Activated CD4-positive, alpha-beta T cell treated with anti-CD3 and anti-CD28 coated beads, Interleukin-2, amount 10 ng/mL, durations not matched to agents 24 days and 14 days (primary cell): ENCODE measurements at regions not wholly inside any gene's neighbourhood (a gene's known extent, or its start where the extent isn't known, plus 50 kb on each side); places are given as distances from the start of the nearest gene placed in this dataset.
"Not testable (repeated sequence)": the region's sequence is repeated elsewhere in the genome, so short reads cannot be mapped to it uniquely, and the experiment has no call there.

ENCODE experiments used
- DNase-seq: peaks from one replicate; pipeline ENCODE4 v3.0.0; 2022
- H3K27ac Mint-ChIP-seq: one replicate; pipeline ENCODE4 v1.8.0; 2022; ENCODE audit warnings: mild to moderate bottlenecking, mixed read lengths
- H3K27me3 Mint-ChIP-seq: one replicate; pipeline ENCODE4 v1.8.0; 2022; ENCODE audit warnings: mixed read lengths
- H3K36me3 Mint-ChIP-seq: one replicate; pipeline ENCODE4 v1.8.0; 2022; ENCODE audit warnings: low read depth, mild to moderate bottlenecking, mixed read lengths
- H3K4me1 Mint-ChIP-seq: one replicate; pipeline ENCODE4 v1.8.0; 2021; ENCODE audit warnings: mixed read lengths
- H3K4me3 Mint-ChIP-seq: one replicate; pipeline ENCODE4 v1.8.0; 2022; ENCODE audit warnings: mild to moderate bottlenecking, moderate library complexity, mixed read lengths
- H3K9me3 Mint-ChIP-seq: one replicate; pipeline ENCODE4 v1.8.0; 2021; ENCODE audit warnings: mixed read lengths
- intact Hi-C: fragments of 100-400 bp; cut with micrococcal nuclease; formaldehyde crosslinking; loops from one replicate; pipeline ENCODE4 v1.15.1; 2023

- peaks cover 37% of the 10 kb centered on the region for H3K4me1 Mint-ChIP-seq
- H3K36me3 Mint-ChIP-seq = peaks cover 2% of the 10 kb centered on the region
- intact Hi-C loops = no loop called here
- H3K27me3 Mint-ChIP-seq = no peaks in the 10 kb centered on the region
- peak overlapping the region; percentile 71 for H3K27ac Mint-ChIP-seq
- H3K9me3 Mint-ChIP-seq = peaks cover 13% of the 10 kb centered on the region
- DNase-seq = no peak
- H3K4me3 Mint-ChIP-seq = no peak overlapping the region
These were observed 156.1 kb upstream of the CITED2 start for GRCh38 chr6:139530561-139530960.

GRCh38 chr6:139529420-139529819 lies 155.0 kb upstream of the CITED2 start:
- H3K27me3 Mint-ChIP-seq = no peaks in the 10 kb centered on the region
- DNase-seq = no peak
- peaks cover 2% of the 10 kb centered on the region for H3K36me3 Mint-ChIP-seq
- H3K4me1 Mint-ChIP-seq = peaks cover 31% of the 10 kb centered on the region
- no peak overlapping the region for H3K4me3 Mint-ChIP-seq
- peak overlapping the region; percentile 55 for H3K27ac Mint-ChIP-seq
- peaks cover 13% of the 10 kb centered on the region for H3K9me3 Mint-ChIP-seq
- intact Hi-C loops = loop anchor here (2.0 kb wide), 1 partner anchor 15 kb away; no protein-coding TSS in a partner anchor

- H3K9me3 Mint-ChIP-seq = peaks cover 13% of the 10 kb centered on the region
- intact Hi-C loops = loop anchor here (2.0 kb wide), 1 partner anchor 14 kb away; no protein-coding TSS in a partner anchor
- DNase-seq = no peak
- no peak overlapping the region for H3K4me3 Mint-ChIP-seq
- peak overlapping the region; percentile 35 for H3K27ac Mint-ChIP-seq
- peaks cover 23% of the 10 kb centered on the region for H3K4me1 Mint-ChIP-seq
- H3K27me3 Mint-ChIP-seq = no peaks in the 10 kb centered on the region
- peaks cover 2% of the 10 kb centered on the region for H3K36me3 Mint-ChIP-seq
These were observed 154.0 kb upstream of the CITED2 start for GRCh38 chr6:139528471-139528870.

GRCh38 chr6:139525415-139525814 lies 151.0 kb upstream of the CITED2 start:
- no peaks in the 10 kb centered on the region for H3K27me3 Mint-ChIP-seq
- no peak for DNase-seq
- intact Hi-C loops = no loop called here
- H3K9me3 Mint-ChIP-seq = peaks cover 13% of the 10 kb centered on the region
- H3K4me1 Mint-ChIP-seq = peaks cover 11% of the 10 kb centered on the region
- H3K4me3 Mint-ChIP-seq = no peak overlapping the region
- no peak overlapping the region for H3K27ac Mint-ChIP-seq
- H3K36me3 Mint-ChIP-seq = peaks cover 2% of the 10 kb centered on the region

GRCh38 chr6:139523986-139524385 lies 149.5 kb upstream of the CITED2 start:
- no peaks in the 10 kb centered on the region for H3K27me3 Mint-ChIP-seq
- no peak overlapping the region for H3K27ac Mint-ChIP-seq
- H3K9me3 Mint-ChIP-seq = peaks cover 8% of the 10 kb centered on the region
- no peak for DNase-seq
- H3K4me1 Mint-ChIP-seq = peaks cover 4% of the 10 kb centered on the region
- H3K4me3 Mint-ChIP-seq = no peak overlapping the region
- intact Hi-C loops = no loop called here
- H3K36me3 Mint-ChIP-seq = no peaks in the 10 kb centered on the region

GRCh38 chr6:139522511-139523220 lies 148.2 kb upstream of the CITED2 start:
- H3K4me1 Mint-ChIP-seq = no peaks in the 10 kb centered on the region
- DNase-seq = no peak
- H3K36me3 Mint-ChIP-seq = no peaks in the 10 kb centered on the region
- intact Hi-C loops = no loop called here
- H3K9me3 Mint-ChIP-seq = peaks cover 5% of the 10 kb centered on the region
- no peaks in the 10 kb centered on the region for H3K27me3 Mint-ChIP-seq
- no peak overlapping the region for H3K4me3 Mint-ChIP-seq
- no peak overlapping the region for H3K27ac Mint-ChIP-seq

GRCh38 chr6:139521338-139521737 lies 146.9 kb upstream of the CITED2 start:
- Mint-ChIP-seq H3K4me3 (no peak overlapping the region), H3K4me1 (no peaks in the 10 kb centered on the region), H3K27ac (no peak overlapping the region), H3K36me3 (no peaks in the 10 kb centered on the region), H3K27me3 (no peaks in the 10 kb centered on the region), H3K9me3 (no peaks in the 10 kb centered on the region)
- no peak for DNase-seq
- intact Hi-C loops = loop anchor here (2.0 kb wide), 1 partner anchor 59 kb away; no protein-coding TSS in a partner anchor

- Mint-ChIP-seq H3K4me3 (no peak overlapping the region), H3K27ac (peak overlapping the region; percentile 7)
- intact Hi-C loops = loop anchor here (2.0 kb wide), 1 partner anchor 60 kb away; no protein-coding TSS in a partner anchor
These were observed 145.9 kb upstream of the CITED2 start for GRCh38 chr6:139520321-139520768.

GRCh38 chr6:139519571-139520031 lies 145.2 kb upstream of the CITED2 start:
- H3K27me3 Mint-ChIP-seq = no peaks in the 10 kb centered on the region

More at GRCh38 chr6:139520321-139520768, 145.9 kb upstream of the CITED2 start:
- Mint-ChIP-seq H3K4me1 (peaks cover 1% of the 10 kb centered on the region), H3K9me3 (no peaks in the 10 kb centered on the region), H3K27me3 (no peaks in the 10 kb centered on the region), H3K36me3 (no peaks in the 10 kb centered on the region)
- DNase-seq = no peak

GRCh38 chr6:139519097-139519496 lies 144.6 kb upstream of the CITED2 start:
- no peaks in the 10 kb centered on the region for H3K36me3 Mint-ChIP-seq
- no peaks in the 10 kb centered on the region for H3K9me3 Mint-ChIP-seq
- intact Hi-C loops = no loop called here
- H3K4me1 Mint-ChIP-seq = peaks cover 4% of the 10 kb centered on the region
- no peak overlapping the region for H3K27ac Mint-ChIP-seq
- H3K27me3 Mint-ChIP-seq = no peaks in the 10 kb centered on the region
- no peak for DNase-seq
- no peak overlapping the region for H3K4me3 Mint-ChIP-seq

More at GRCh38 chr6:139519571-139520031, 145.2 kb upstream of the CITED2 start:
- H3K4me3 Mint-ChIP-seq = no peak overlapping the region
- H3K36me3 Mint-ChIP-seq = no peaks in the 10 kb centered on the region
- intact Hi-C loops = loop anchor here (2.0 kb wide), 1 partner anchor 61 kb away; no protein-coding TSS in a partner anchor
- H3K4me1 Mint-ChIP-seq = peaks cover 4% of the 10 kb centered on the region
- no peaks in the 10 kb centered on the region for H3K9me3 Mint-ChIP-seq
- no peak overlapping the region for H3K27ac Mint-ChIP-seq
- no peak for DNase-seq

- H3K4me1 Mint-ChIP-seq = peaks cover 4% of the 10 kb centered on the region
- H3K27me3 Mint-ChIP-seq = no peaks in the 10 kb centered on the region
- H3K4me3 Mint-ChIP-seq = no peak overlapping the region
- H3K9me3 Mint-ChIP-seq = no peaks in the 10 kb centered on the region
- no peaks in the 10 kb centered on the region for H3K36me3 Mint-ChIP-seq
- DNase-seq = no peak
- no peak overlapping the region for H3K27ac Mint-ChIP-seq
- intact Hi-C loops = no loop called here
These were observed 144.2 kb upstream of the CITED2 start for GRCh38 chr6:139518556-139519091.

GRCh38 chr6:139517998-139518555 lies 143.6 kb upstream of the CITED2 start:
- H3K27me3 Mint-ChIP-seq, H3K9me3 Mint-ChIP-seq, H3K4me1 Mint-ChIP-seq, DNase-seq, H3K27ac Mint-ChIP-seq, H3K36me3 Mint-ChIP-seq, intact Hi-C loops, H3K4me3 Mint-ChIP-seq: not testable (repeated sequence)

GRCh38 chr6:139515511-139515910 lies 141.1 kb upstream of the CITED2 start:
- H3K4me3 Mint-ChIP-seq = no peak overlapping the region
- H3K27ac Mint-ChIP-seq = no peak overlapping the region
- intact Hi-C loops = loop anchor here (1.0 to 2.0 kb wide), 2 partner anchors 13 to 86 kb away; no protein-coding TSS in a partner anchor
- no peaks in the 10 kb centered on the region for H3K9me3 Mint-ChIP-seq
- H3K27me3 Mint-ChIP-seq = peaks cover 2% of the 10 kb centered on the region
- peaks cover 4% of the 10 kb centered on the region for H3K4me1 Mint-ChIP-seq
- H3K36me3 Mint-ChIP-seq = no peaks in the 10 kb centered on the region
- no peak for DNase-seq

- no peak overlapping the region for H3K4me3 Mint-ChIP-seq
- peaks cover 2% of the 10 kb centered on the region for H3K27me3 Mint-ChIP-seq
- no peaks in the 10 kb centered on the region for H3K9me3 Mint-ChIP-seq
- DNase-seq = no peak
- no peak overlapping the region for H3K27ac Mint-ChIP-seq
- H3K4me1 Mint-ChIP-seq = peaks cover 4% of the 10 kb centered on the region
- intact Hi-C loops = loop anchor here (1.0 to 2.0 kb wide), 2 partner anchors 14 to 86 kb away; no protein-coding TSS in a partner anchor
- H3K36me3 Mint-ChIP-seq = no peaks in the 10 kb centered on the region
These were observed 140.4 kb upstream of the CITED2 start for GRCh38 chr6:139514819-139515218.
